RCC 7860 (cell line): ENCODE measurements at regions not wholly inside any gene's neighbourhood (a gene's known extent, or its start where the extent isn't known, plus 50 kb on each side); places are given as distances from the start of the nearest gene placed in this dataset.

Experiments
- DNase-seq: peaks from one replicate; pipeline ENCODE4 v3.0.0-alpha.2; 2015; ENCODE audit warnings: low spot score
- FAIRE-seq: peaks from 2 replicates; lab custom pipeline; 2012; peaks lifted over from hg19 to GRCh38; lab: Jason Lieb, UNC

DNA sequence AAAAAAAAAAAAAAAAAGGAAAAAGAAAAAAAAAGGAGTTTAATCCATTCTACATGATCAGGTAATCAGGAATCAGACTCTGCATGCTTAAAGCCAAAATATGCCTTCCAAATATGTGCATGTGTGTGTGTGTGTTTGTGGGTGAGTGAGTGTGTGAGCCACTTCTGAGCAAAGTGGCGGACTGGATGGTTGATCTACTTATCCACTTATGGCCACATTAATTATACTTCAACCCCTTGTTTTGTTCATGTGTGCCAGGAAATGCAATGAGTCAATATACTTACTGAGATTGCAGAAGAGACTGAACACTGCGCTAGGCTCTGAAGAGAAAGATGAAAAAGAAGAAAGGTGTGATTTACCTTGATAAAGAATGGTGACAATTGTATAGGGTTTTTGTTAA is 586.5 kb upstream of the NXPH2 start:
- DNase-seq = no peak
- no peak for FAIRE-seq

- no peak for DNase-seq
- no peak for FAIRE-seq
Measured at GRCh38 chr2:139365189-139365588, 585.0 kb upstream of the NXPH2 start.

DNA sequence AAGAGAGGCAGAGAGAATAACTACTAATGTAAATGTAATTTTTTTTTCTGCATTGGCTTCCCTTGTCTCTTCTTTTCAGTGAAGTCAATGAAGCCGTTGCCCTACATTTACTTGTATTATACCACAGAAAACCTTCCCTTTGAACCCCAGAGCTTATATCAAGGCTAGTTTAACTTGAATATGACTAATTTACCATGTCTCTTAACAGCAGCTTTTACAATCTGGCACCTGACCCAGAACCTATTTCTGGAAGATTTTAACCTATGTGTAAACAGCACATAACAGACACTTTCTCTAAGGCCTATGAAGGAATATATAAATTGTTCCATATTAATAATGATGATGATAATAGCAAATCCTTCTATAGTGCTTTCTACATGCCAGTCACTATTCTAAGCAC is 580.5 kb upstream of the NXPH2 start:
- FAIRE-seq = no peak
- no peak for DNase-seq

DNA sequence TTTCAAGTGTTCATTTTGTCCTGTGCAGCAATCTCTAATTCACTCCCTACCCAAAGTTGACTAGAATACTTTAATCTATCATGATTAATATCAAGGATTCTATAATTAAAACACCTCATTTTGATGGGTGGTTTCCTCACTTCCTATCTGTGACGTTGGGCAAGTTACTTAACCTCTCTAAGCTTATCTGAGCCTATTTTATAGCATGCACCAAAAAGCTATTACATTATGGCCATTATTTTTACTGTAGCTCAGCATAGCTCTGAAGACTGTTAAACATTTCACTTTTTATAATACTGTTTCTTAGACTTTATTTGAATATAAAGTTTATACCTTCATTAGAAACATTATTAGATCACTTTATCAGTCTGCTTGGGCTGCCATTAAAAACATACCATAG is 579.6 kb upstream of the NXPH2 start:
- DNase-seq = no peak
- FAIRE-seq = no peak

DNA sequence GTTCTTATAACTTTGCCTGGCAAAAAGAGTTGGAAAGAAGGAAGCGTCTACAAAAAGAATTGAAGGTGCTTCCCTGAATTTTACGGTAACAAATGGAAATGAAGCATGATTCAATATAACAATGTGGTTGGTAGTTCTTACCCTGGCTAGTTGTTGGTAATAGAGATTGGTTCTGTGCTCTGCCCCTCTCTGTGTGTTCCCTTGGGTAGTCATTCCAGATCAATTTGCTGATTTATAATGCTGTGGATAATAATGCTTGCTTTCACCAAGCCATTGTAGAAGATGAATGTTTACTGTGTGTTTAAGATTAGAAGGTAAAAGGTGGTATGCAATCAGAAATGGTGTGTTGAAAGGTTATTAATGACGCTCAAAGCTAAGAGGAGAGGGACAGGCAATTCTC is 577.8 kb upstream of the NXPH2 start:
- DNase-seq (no peak), FAIRE-seq (no peak)

- no peak for FAIRE-seq
- no peak for DNase-seq
Measured at GRCh38 chr2:139354518-139354917, 574.3 kb upstream of the NXPH2 start.

- no peak for DNase-seq
- FAIRE-seq = no peak
Measured at GRCh38 chr2:139353874-139354273, 573.7 kb upstream of the NXPH2 start.

DNA sequence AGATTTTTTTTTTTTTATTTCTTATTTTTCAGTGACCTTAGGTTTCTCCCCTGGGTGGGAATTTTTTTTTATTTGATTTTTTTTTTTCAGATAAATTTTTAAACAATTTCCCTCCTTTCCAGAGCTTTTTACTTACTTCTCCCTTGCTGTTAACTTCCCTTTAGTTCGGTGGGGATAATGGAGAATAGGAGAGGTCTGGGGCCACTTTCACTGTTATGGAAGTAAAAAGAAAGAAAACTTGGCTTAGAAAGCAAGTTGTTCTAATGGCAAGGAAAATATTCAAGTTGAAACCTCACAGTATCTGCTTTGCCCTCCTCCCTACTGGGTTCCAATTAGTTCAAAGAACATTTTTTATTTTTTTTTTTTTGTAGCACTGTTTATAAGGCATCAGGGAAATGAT is 537.1 kb upstream of the NXPH2 start:
- no peak for DNase-seq
- no peak for FAIRE-seq

DNA sequence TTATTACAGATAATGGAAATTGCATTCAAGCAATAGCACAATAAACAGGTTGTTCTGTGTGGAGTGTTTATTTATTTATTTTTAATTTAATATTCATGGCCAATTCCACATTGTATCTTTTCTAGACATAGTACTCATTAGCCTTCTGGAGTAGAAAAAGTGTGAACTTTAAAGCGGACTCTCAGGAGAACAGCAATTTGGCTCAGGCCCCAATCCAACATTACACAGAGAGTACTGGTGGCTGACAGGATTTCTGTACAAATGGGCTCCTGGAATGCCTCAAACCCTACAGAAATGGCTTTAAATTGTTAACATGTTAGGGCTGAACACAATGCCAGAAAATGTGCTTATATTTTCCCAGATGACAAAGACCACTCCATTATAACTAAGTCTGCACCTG is 533.9 kb upstream of the NXPH2 start:
- FAIRE-seq = no peak

DNA sequence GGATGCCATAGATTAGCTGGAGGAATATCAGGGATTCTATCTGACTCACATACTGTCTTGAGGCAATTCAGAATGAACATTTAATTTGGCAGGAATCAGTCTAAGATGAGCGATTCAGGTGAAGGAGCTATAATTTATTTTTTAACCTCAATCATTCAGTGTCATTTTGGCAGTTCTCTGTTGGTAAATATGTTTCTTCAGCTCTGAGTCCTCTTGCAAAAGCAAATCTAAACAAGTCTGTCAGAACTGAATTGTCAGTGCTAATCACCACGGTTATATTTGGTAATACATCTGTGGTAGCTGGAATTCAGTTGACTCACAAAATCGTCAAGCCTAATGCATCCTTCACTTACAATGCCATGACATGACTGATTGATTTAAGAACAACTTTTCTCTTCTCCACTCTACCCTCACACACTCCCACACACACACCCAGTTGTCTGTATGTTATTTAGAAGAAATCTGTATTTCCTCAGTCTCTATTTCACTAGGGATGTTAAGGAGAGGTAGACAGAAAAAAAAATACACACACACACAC is 516.6 kb upstream of the NXPH2 start:
- DNase-seq (no peak), FAIRE-seq (no peak)

More for the DNA sequence above, 533.9 kb upstream of the NXPH2 start:
- DNase-seq = no peak

GRCh38 chr2:139293992-139294548 is 513.9 kb upstream of the NXPH2 start:
- no peak for DNase-seq
- FAIRE-seq = no peak

- FAIRE-seq (no peak), DNase-seq (no peak)
Measured at GRCh38 chr2:139281124-139281523, 500.9 kb upstream of the NXPH2 start.

GRCh38 chr2:139271879-139272278 is 491.7 kb upstream of the NXPH2 start:
- FAIRE-seq = no peak
- no peak for DNase-seq

DNA sequence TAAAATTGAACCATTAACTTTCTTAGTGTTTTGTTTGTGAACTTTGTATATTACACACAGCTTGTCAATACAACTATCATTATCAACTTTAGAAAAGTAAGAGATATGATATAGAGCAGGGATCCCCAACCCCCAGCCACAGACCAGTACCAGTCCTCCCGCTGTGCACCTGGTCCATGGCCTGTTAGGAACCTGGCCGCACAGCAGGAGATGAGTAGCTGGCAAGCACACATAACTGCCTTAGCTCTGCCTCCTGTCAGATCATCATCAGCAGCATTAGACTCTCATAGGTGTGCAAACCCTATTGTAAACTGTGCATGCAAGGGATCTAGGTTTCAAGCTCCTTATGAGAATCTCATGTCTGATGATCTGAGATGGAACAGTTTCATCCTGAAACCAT is 491.0 kb upstream of the NXPH2 start:
- DNase-seq (no peak), FAIRE-seq (no peak)

DNA sequence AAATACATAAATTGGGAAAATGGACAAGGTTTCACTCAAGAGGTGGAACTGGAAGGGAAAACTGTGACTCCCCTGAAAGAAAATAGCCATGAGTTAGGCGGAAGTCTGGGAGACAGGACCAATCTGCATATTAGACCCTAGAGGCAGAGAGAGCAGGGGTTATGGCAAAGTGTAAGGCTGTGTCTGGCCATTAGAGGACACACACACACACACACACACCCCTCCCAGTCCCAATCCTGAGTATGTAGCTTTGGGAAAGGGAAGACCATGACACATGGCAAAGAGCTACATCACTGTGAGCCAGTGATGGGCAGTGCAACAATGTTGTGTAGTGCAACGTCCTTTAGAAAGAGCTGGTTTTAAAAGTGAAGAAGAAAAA is 479.9 kb upstream of the NXPH2 start:
- FAIRE-seq = no peak
- no peak for DNase-seq

GRCh38 chr2:139259422-139260051 is 479.3 kb upstream of the NXPH2 start:
- FAIRE-seq (no peak), DNase-seq (no peak)

DNA sequence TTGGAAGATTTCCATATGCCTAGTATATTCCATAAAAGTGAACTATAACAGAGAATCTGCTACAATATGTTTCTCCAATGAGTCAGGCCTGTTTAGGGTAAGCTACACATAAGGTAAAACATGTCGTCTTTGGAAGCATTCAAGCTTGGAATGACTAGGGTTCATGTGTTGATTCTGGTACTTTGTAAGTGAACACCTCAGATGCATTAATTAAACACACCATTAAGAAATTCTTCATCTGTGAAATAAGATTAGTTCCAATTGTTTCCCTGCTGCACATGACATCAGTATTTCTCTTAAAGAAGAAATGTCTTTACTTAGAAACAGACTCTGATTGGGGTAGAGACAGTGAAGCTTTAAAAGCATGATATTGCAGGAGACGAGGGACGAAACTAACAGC is 461.1 kb upstream of the NXPH2 start:
- FAIRE-seq (no peak), DNase-seq (no peak)

DNA sequence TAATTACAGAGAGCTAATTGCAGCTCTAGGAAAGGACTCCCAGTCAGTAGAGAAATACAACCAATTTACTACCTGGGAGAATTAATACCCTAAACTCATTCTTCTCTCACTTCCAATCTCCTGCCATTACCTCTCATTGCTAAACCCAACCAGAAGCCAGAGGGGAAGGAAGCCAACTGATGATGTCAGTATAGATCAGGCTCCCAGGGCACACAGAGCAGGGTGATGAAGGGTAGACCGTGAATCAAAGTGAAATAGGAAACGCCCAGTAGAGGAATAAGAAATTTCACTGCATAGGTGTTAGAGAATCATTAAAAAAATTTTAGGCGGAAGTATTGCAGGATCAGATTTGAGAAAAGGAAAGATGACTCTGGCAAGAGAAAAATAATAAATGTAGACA is 456.8 kb upstream of the NXPH2 start:
- FAIRE-seq = no peak
- no peak for DNase-seq

GRCh38 chr2:139230881-139231280 is 450.7 kb upstream of the NXPH2 start:
- no peak for FAIRE-seq
- no peak for DNase-seq

DNA sequence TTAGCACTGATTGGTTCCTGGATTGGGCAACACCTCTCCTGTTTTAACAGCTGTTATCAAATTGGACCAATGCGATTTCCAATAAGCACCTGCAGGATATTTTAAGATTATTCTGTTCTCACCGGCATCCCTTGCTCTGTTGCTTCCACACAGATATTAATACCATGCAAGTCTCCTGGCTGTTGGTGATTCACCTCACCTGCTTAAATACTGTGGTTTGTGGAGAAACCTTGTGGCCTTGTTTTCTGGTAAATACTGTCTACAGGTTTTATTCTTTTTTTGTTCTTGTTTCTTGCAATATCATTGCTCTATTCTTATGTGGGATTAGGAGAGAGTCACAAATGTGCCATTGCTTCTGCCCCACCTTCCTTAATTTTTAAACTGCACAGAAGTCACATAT is 448.1 kb upstream of the NXPH2 start:
- FAIRE-seq = no peak
- DNase-seq = no peak

DNA sequence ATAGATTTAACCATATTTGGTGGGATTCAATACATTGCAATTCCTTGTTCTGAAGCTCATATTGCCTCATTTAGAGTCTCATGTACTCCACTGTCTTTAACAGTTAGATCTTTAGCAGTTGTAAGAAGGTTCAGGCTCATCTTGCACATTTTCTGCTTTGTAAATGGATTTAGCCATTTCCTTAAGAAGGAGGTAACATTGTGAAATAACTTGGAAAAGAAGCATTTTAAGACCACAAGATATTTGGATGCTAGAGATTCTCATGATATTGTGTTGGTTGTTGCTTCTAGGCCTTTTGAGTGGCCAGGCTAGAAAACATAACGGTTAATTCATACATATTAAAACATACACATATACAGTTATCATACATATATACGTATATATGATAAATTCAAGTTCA is 445.8 kb upstream of the NXPH2 start:
- no peak for DNase-seq
- FAIRE-seq = no peak

GRCh38 chr2:139218181-139218580 is 438.0 kb upstream of the NXPH2 start:
- DNase-seq (no peak), FAIRE-seq (no peak)

DNA sequence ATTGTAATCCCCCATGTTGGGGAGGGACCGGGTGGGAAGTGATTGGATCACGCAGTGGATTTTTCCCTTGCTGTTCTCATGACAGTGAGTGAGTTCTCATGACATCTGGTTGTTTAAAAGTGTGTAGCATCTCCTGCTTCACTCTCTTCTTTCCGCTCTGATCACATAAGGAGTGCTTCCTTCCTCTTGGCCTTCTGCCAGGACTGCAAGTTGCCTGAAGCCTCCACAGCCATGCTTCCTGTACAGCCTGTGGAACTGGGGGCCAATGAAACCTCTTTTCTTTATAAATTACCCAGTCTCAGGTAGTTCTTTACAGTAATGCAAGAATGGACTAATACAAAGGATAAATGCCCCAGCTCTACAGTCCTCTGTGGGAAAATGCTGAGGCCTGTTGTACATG is 437.5 kb upstream of the NXPH2 start:
- DNase-seq = no peak
- no peak for FAIRE-seq
